NCI-H2081 treated with DMSO at 0.1 percent for 48 hours (cell line): ENCODE measurements at regions not wholly inside any gene's neighbourhood (a gene's known extent, or its start where the extent isn't known, plus 50 kb on each side); places are given as distances from the start of the nearest gene placed in this dataset.
"Not testable (repeated sequence)": the region's sequence is repeated elsewhere in the genome, so short reads cannot be mapped to it uniquely, and the experiment has no call there.

Experiments used
- DNase-seq: peaks from one replicate; lab custom pipeline; 2025; lab: John Stamatoyannopoulos, UW

GRCh38 chr9:31582071-31582470 lies 802.4 kb upstream of the ACO1 start:
- no peak for DNase-seq

DNA sequence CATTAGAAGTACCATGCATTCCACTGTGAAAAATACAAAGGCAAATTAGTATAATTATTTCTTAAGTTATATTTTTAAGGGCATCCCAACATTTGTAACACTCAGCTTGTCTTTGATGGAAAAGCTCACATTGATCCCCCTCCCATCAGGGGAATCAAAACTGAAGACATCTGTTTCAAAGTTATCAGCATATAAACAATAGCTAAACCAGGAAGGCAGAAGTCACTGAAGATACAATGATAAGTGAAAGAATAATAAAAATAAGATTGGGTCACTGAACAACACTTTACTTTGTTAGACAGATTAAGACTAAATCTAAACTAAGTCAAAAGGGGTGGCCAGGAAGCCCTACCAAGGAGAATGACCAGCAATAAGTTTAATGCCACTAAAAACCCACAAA lies 801.9 kb upstream of the ACO1 start:
- no peak for DNase-seq

- no peak for DNase-seq
These were observed 799.3 kb upstream of the ACO1 start for GRCh38 chr9:31585158-31585557.

DNA sequence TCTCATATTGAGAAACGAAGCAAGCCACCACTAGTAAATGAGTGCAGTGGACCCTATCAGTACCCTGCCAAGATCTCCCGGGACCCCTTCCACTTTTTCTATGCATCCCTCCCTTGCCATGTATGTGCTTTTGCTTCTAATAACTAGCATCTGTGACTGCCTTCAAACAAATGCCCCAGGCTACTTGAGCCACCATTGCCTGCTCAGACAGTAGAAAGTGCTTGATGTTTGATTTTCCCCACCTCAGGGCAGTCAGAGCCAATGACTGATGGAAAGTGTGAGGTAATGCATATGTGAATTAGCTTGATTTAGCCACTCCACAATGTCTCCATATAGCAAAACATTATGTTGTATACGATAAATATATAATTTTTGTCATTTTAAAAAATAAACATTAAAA lies 797.3 kb upstream of the ACO1 start:
- no peak for DNase-seq

DNA sequence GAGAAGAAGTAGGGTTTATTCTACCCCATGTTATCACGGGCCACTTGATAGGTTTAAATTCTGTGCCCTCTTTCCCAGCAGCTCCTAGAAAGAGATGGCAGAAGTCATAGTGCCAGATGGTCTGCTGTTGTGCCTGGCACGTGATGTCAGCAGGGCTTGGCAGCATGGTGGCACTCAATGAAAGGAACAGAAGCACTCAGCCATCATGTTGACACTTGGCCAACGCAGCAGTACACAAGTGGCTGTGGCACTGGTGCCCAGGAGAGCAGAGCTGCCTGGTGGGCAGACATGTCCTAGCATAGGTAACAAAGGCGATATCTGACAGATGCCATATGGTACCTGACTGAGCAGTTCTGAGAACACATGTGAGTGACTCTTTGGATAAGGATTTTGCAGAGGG lies 796.4 kb upstream of the ACO1 start:
- no peak for DNase-seq

DNA sequence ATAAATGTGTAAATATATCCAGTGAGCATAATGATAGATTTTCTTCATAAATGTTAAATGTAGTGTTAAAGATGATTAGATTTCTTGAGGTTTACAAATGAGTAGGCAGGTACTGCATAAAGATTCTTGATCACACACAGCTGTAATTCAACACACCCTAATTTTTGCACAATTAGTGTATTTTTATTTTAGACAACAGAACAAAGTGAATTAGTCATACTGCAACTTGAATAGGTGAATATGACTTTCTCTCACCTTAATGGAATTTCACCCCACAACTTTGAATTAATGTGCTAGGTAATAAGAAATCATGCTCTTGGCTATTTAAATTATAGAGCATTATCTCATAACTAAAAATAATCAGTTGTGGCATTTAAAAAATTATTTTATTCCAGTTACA lies 795.7 kb upstream of the ACO1 start:
- DNase-seq, result no peak

GRCh38 chr9:31590091-31590490 lies 794.4 kb upstream of the ACO1 start:
- DNase-seq, result no peak

DNA sequence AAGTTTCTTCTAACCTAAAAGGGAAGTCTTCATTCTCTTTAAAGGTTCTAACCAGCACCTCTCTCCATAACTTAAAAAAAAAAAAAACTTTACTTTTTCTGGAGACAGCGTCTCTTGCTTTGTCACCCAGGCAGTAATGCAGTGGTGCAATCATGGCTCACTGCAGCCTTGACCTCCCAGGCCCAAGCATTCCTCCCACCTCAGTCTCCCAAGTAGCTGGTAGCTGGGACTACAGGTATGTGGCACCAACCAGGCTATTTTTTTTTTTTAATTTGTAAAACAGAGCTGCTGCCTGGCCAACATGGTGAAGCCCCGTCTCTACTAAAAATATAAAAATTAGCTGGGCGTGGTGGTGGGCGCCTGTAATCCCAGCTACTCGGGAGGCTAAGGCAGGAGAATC lies 787.4 kb upstream of the ACO1 start:
- DNase-seq, result not testable (repeated sequence)

DNA sequence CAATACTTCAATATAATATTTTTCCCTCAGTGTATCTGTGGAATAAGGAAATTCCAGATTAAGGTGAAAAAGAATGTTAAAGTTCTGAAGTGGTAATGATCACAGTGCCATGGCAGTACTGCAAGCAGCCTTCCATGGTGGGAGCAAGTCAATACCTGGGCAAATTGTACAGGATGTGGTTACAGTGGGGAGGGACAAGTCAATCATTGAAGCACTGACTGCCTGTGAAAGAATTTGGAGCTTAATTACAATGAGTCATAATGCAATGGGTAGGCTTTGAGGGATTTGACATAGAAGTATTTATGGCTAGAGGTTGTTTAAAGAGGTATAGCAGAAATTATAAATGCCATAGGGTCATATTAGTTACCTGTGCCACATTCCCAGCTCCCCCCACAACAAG lies 786.5 kb upstream of the ACO1 start:
- DNase-seq, result no peak

- no peak for DNase-seq
These were observed 782.8 kb upstream of the ACO1 start for GRCh38 chr9:31601666-31602065.

- DNase-seq, result no peak
These were observed 779.9 kb upstream of the ACO1 start for GRCh38 chr9:31604531-31604930.

- DNase-seq, result no peak
These were observed 779.3 kb upstream of the ACO1 start for GRCh38 chr9:31605164-31605563.

DNA sequence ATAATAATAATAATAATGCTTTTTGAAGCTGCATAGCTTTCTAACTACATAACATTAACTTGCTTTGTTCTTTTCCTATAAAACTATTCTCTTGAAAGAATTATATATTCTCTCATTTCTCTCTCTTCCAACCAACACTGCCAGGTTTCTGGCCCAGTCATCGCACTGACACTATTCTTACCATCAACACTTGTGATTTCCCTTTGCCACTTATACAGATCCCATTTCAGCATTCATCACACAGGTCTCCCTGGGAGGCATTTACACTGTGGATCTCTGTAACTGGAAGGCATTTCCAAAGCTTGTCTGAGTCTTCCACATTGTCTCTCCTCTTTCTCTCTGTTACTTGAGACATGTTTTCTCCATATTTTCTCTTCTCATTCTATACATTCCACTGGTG lies 777.8 kb upstream of the ACO1 start:
- DNase-seq, result no peak

DNA sequence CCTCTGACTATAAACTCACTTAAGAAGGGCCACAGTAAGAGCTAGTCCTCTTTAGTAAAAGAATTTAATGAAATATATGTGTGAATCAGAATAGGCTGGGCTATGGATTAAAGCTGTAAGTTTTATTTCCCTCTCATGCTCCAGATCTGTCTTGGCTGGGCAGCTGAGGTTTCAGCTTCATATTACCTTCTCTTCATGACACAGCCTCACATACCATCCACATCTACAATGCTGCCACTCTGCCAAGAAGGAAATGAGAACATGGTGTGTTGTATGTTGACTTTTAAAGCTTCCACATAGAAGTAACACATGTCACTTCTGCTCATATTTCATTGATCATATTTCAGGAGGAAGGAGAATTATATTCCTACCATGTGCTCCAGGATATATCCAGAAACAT lies 776.0 kb upstream of the ACO1 start:
- no peak for DNase-seq

- DNase-seq, result no peak
These were observed 775.6 kb upstream of the ACO1 start for GRCh38 chr9:31608881-31609280.

DNA sequence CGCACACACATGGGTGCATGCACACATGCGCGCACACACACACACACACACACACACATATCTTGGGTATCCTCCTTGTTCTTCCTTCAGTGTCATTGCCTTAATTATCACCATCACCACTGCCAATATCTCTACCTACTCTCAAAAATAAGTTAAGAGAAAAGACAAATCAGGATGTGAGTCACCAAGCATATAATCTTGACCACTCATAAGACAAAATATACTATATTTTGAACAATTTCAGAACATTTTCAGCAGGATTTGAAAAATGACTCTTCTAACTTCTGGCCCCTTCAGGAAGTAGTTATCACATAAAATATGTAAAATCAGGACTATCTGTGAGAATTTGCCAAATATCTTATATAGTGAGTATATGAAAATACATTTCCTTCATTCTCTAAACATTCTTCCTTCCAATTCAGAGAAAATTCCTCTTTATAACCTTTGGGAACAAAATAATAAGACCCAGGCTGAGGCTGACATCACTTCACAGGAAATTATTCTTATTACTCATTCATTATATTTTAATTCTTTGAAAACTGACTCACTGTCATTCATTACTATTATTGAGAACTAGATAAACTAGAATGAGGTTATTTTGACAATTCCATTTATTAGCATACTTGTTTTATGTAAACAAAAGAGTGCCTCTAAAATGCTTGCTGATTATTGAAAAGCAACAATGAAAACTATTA lies 772.0 kb upstream of the ACO1 start:
- DNase-seq, result no peak

DNA sequence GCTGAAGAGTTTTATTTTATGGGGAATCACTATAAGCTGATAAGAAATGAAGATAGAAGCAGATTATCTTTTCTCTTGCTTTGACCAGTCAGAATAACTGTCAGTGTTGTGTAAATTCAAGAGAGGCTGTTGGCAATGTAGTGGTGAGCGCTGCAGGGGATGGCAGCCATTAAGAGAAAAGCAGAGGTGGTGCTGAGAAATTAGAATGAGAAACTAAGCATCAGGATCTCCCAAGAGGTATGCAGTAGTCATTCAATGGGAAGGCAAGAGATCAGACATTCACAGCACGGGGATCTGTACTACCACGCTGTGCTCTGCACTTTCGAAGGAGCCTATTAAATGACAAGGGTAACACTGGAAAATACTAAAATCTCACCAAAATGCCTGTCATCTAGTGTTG lies 768.5 kb upstream of the ACO1 start:
- no peak for DNase-seq

DNA sequence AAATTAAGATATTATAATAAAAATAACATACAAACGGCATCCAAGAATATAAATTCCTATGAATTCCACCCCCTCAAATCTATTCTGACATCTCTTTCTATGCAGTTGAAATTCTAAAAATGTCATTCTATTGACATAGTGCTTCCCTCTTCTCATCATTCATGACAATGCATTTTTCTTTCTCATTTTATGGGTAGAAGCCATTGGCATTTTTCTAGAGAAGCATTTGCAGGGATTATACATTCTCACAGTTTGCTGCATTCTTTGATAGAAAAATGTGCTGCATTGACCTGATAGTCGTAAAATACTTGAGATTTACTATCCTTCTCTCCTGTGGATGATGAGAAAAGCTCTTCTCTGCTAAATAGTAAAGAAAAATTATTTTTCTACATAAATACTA lies 760.9 kb upstream of the ACO1 start:
- DNase-seq, result no peak

DNA sequence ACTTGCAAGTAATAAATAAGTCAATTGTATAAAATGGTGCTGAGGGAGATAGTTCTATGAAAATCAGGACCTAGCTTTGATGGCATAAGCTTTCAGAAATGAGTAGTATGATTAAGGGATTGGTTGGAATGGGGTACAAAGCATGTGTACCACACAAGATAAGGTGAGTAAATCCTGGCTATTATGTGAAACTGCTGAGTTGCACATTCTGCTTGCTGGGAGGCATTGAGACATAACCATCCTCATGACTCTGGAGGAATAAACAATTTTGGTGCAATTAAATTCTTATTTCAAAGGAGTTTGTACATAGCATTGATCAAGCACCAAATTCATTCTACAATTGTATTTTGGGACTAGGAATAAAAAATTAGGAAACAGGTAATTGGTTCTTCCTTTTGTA lies 755.2 kb upstream of the ACO1 start:
- DNase-seq, result no peak

- no peak for DNase-seq
These were observed 747.2 kb upstream of the ACO1 start for GRCh38 chr9:31637265-31637664.

GRCh38 chr9:31637861-31638260 lies 746.6 kb upstream of the ACO1 start:
- DNase-seq, result no peak

- no peak for DNase-seq
These were observed 745.0 kb upstream of the ACO1 start for GRCh38 chr9:31639451-31639850.

DNA sequence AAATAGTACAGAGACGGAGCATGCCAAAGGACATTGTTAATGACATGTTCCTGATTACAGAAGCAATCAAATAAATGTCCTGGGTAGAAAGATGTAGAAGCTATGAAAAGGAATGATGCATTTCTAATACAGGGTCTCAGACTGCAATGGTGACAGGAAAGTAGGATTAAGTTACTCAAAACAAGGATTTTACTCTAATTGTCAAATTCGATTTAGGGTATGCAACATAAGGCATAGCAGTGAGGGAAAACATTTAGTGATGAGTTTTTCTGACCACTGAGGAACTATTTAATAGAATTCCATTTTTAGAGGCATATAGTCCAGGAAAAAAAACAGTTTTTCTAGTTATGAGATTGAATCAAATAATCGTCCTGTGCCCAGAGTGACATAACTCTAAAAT lies 715.1 kb upstream of the ACO1 start:
- no peak for DNase-seq

GRCh38 chr9:31671011-31671410 lies 713.4 kb upstream of the ACO1 start:
- DNase-seq, result no peak

GRCh38 chr9:31674264-31674663 lies 710.2 kb upstream of the ACO1 start:
- DNase-seq, result no peak
